Fibroblast of pulmonary artery (primary cell): ENCODE measurements at regions not wholly inside any gene's neighbourhood (a gene's known extent, or its start where the extent isn't known, plus 50 kb on each side); places are given as distances from the start of the nearest gene placed in this dataset.

Experiments
- DNase-seq: peaks from one replicate; pipeline ENCODE4 v3.0.0-alpha.2; 2010; ENCODE audit warnings: low read depth
- H3K4me3 ChIP-seq: replicated peaks from 2 replicates; pipeline ENCODE4 v1.5.1; 2011; ENCODE audit warnings: low read depth, mild to moderate bottlenecking, control low read depth, low read length, moderate library complexity
- CTCF ChIP-seq: IDR thresholded peaks from 2 replicates; pipeline ENCODE4 v1.5.1; 2011; ENCODE audit warnings: mild to moderate bottlenecking, control low read depth, low read length, inconsistent platforms; ENCODE audit errors: missing control alignments

DNA sequence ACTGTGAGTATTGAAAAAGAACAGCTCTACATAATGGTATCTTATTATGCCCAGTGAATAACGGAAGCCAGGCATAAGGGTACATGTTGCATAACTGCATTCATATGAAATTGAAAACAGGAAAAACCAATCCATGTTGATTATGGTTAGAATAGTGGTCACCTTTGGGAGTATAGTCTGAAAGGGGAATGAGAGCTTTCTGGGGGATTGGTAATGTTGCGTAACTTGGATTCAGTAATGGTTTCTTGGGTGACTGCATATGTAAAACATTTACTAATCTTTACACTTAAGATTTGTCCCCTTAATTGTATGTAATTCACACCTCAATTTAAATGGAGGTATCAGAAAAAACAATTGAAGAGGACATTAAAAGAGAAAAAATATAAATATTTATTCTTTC is 292.1 kb downstream of the LMO4 start:
- no peak overlapping the region for H3K4me3 ChIP-seq
- no peak for TF ChIP-seq CTCF
- no peak for DNase-seq

DNA sequence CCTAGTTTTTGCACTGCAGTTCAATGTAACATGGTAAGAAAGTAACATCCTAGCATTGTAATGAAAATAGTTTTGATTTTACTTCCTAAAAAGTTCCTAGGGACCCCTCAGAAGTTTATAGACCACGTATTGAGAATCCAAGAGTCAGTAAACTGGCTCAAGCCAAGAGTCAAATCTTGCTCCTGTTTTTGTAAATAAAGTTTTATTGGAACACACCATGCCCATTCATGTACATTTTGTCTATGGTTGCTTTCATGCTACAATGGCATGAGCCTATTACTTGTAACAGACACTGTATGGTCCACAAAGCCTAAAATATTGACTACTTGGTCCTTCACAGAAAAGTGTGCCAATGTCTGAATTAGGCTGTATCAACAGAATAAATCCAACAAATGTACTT is 301.0 kb downstream of the LMO4 start:
- no peak for DNase-seq
- no peak overlapping the region for H3K4me3 ChIP-seq
- no peak for TF ChIP-seq CTCF

DNA sequence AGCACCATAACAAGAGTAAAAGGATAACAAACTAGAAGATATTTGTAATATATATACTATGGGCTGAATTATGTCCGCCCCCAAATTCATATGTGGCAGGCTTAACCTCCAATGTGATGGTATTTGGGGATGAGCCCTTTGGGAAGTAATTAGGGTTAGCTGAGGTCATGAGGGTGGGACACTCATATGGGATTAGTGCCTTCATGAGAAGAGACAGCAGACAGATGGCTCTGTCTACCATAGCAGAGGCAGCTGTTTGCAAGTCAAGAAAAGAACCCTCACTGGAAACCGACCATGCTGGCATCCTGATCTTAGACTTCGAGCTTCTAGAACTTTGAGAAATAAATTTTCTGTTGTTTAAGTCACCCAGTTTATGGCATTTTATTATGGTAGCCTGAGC is 303.6 kb downstream of the LMO4 start:
- H3K4me3 ChIP-seq, result no peak overlapping the region
- no peak for TF ChIP-seq CTCF
- DNase-seq, result no peak

- TF ChIP-seq CTCF, result no peak
- H3K4me3 ChIP-seq, result no peak overlapping the region
- DNase-seq, result no peak
These were observed 307.7 kb downstream of the LMO4 start for GRCh38 chr1:87636198-87636892.

GRCh38 chr1:87638636-87639035 is 310.0 kb downstream of the LMO4 start:
- DNase-seq, result no peak
- TF ChIP-seq CTCF, result no peak
- H3K4me3 ChIP-seq, result no peak overlapping the region

DNA sequence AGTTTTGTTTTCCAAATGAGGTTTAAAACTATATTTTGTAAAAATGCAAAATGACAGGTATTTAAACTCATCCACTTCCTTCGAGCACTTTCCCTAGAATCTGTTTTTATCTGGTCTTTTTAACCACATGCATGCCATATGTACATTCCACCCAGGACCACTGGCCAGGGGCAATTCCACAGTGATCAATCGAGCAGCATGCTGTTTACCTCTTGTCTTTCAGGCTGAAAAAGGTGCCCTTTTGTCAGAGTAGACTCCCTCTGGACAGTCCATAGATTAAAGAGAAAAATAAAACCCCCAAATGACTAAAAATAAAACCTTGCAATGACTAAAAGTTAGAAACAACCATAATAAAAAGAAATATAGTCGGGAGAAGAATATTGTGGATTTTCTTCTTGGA is 313.3 kb downstream of the LMO4 start:
- no peak for TF ChIP-seq CTCF
- DNase-seq, result no peak
- H3K4me3 ChIP-seq, result no peak overlapping the region

- no peak for TF ChIP-seq CTCF
- DNase-seq, result peak; percentile 14
- H3K4me3 ChIP-seq, result no peak overlapping the region
These were observed 314.0 kb downstream of the LMO4 start for GRCh38 chr1:87642581-87643221.
